Ishikawa (cell line): ENCODE measurements at regions not wholly inside any gene's neighbourhood (a gene's known extent, or its start where the extent isn't known, plus 50 kb on each side); places are given as distances from the start of the nearest gene placed in this dataset.
A peak's percentile ranks its signal among the peaks of the same experiment; 100 is the strongest.

Experiments
- CEBPB ChIP-seq: IDR thresholded peaks from 2 replicates; pipeline ENCODE4 v1.6.1; 2012
- CREB1 ChIP-seq: IDR thresholded peaks from 2 replicates; pipeline ENCODE4 v1.6.1; 2012; ENCODE audit warnings: low read depth
- EGR1 ChIP-seq: IDR thresholded peaks from 2 replicates; pipeline ENCODE4 v1.6.1; 2012
- EP300 ChIP-seq: IDR thresholded peaks from 2 replicates; pipeline ENCODE4 v1.6.1; 2012; ENCODE audit warnings: borderline replicate concordance
- FOXM1 ChIP-seq: IDR thresholded peaks from 2 replicates; pipeline ENCODE4 v1.6.1; 2012; ENCODE audit warnings: low read depth, borderline replicate concordance
- NFIC ChIP-seq: IDR thresholded peaks from 2 replicates; pipeline ENCODE4 v1.6.1; 2012
- RAD21 ChIP-seq: IDR thresholded peaks from 2 replicates; pipeline ENCODE4 v1.6.1; 2012; ENCODE audit warnings: low read depth
- TAF1 ChIP-seq: IDR thresholded peaks from 2 replicates; pipeline ENCODE4 v1.6.1; 2012; ENCODE audit warnings: low read depth, mild to moderate bottlenecking
- TCF12 ChIP-seq: IDR thresholded peaks from 2 replicates; pipeline ENCODE4 v1.6.1; 2012; ENCODE audit warnings: low read depth
- TEAD4 ChIP-seq: IDR thresholded peaks from 2 replicates; pipeline ENCODE4 v1.6.1; 2012
- YY1 ChIP-seq: IDR thresholded peaks from 2 replicates; pipeline ENCODE4 v1.6.1; 2012; ENCODE audit warnings: low read depth
- ZBTB7A ChIP-seq: IDR thresholded peaks from 2 replicates; pipeline ENCODE4 v1.6.1; 2012; ENCODE audit warnings: low read depth
- TF ChIP-seq, protein P1 (sequence below): IDR thresholded peaks from 2 replicates; pipeline ENCODE4 v1.6.1; 2012
- TF ChIP-seq, protein P2 (sequence below): IDR thresholded peaks from 2 replicates; pipeline ENCODE4 v1.6.1; 2012; ENCODE audit warnings: low read depth, mild to moderate bottlenecking
- TF ChIP-seq, protein P3 (sequence below): IDR thresholded peaks from 2 replicates; pipeline ENCODE4 v1.6.1; 2012

DNA sequence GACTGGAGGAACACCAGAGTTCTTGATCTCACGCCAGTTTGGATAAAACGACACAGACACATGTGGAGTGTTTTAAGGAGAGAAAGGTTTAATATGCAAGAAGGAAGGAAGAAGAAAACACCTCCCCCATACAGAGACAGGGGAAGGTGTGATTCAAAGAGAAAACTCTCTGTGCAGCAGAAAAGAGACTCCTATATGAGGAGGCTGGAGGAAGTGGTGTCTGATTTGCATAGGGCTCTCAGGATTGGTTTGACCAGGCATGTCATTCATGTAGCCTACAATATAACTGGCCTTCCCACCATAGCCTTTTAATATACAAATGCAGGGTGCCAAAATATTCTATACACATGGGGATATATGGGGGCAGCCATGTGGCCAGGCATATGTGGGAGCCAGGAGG is 1386.5 kb downstream of the RPIA start:
- TF ChIP-seq RAD21 (no peak), NFIC (no peak), TCF12 (no peak), CREB1 (no peak), EP300 (no peak)

DNA sequence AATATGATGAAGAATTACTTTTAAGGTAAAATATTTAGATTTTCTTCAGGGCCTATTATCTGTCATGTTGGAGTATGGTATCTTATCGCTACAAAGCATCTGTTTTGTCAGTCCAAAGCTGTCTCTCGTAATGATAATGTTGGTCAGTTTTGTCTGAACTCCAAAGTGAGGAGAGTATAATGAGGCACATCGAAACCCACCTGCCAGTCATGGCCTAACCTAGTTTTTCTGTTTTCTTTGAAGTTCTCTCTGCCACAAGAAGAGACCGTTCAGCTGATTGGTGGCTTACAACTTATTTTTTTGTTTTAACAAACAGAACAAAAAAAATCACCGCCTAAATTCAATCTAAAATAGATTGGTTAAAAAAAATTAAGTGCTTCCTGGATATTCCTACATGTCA is 1387.9 kb downstream of the RPIA start:
- TF ChIP-seq NFIC = no peak
- TF ChIP-seq CREB1 = no peak
- TF ChIP-seq, protein P1, sequence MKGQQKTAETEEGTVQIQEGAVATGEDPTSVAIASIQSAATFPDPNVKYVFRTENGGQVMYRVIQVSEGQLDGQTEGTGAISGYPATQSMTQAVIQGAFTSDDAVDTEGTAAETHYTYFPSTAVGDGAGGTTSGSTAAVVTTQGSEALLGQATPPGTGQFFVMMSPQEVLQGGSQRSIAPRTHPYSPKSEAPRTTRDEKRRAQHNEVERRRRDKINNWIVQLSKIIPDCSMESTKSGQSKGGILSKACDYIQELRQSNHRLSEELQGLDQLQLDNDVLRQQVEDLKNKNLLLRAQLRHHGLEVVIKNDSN = no peak
- TF ChIP-seq TEAD4 = no peak
- TF ChIP-seq, protein P2, sequence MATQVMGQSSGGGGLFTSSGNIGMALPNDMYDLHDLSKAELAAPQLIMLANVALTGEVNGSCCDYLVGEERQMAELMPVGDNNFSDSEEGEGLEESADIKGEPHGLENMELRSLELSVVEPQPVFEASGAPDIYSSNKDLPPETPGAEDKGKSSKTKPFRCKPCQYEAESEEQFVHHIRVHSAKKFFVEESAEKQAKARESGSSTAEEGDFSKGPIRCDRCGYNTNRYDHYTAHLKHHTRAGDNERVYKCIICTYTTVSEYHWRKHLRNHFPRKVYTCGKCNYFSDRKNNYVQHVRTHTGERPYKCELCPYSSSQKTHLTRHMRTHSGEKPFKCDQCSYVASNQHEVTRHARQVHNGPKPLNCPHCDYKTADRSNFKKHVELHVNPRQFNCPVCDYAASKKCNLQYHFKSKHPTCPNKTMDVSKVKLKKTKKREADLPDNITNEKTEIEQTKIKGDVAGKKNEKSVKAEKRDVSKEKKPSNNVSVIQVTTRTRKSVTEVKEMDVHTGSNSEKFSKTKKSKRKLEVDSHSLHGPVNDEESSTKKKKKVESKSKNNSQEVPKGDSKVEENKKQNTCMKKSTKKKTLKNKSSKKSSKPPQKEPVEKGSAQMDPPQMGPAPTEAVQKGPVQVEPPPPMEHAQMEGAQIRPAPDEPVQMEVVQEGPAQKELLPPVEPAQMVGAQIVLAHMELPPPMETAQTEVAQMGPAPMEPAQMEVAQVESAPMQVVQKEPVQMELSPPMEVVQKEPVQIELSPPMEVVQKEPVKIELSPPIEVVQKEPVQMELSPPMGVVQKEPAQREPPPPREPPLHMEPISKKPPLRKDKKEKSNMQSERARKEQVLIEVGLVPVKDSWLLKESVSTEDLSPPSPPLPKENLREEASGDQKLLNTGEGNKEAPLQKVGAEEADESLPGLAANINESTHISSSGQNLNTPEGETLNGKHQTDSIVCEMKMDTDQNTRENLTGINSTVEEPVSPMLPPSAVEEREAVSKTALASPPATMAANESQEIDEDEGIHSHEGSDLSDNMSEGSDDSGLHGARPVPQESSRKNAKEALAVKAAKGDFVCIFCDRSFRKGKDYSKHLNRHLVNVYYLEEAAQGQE = no peak
- TF ChIP-seq RAD21 = no peak
- no peak for TF ChIP-seq EGR1
- no peak for TF ChIP-seq ZBTB7A
- TF ChIP-seq EP300 = no peak
- no peak for TF ChIP-seq TAF1
- TF ChIP-seq TCF12 = no peak
- TF ChIP-seq FOXM1 = no peak
- TF ChIP-seq, protein P3, sequence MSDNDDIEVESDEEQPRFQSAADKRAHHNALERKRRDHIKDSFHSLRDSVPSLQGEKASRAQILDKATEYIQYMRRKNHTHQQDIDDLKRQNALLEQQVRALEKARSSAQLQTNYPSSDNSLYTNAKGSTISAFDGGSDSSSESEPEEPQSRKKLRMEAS = no peak
- TF ChIP-seq YY1 = no peak
- TF ChIP-seq CEBPB = no peak

DNA sequence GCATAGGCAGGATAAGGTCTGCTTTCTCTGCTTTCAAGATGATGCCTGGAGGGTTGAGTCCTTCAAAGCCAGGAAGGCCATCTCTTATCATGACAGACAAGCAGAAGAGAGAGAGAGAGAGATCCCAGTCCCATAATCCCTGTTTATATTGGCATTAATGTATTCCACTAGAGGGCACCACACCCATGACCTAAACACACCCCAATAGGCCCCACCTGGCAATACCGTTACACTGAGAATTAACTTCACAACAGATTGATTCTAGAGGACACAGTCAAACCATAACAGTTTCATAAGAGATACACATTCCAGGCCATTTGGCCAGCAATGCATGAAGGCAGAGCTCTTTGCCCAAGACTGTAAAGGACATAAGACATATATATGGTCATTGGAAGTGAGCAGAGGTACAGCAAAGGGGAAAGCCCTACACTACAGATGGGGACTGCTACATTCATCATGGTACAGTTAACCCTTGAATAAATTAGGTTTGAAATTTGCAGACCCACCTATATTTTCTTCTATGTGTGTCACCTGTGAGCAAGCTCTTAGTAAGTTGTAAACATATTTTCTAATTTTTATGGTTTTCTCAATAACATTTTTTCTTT is 1516.1 kb downstream of the RPIA start:
- TF ChIP-seq, protein P2 = no peak
- TF ChIP-seq, protein P3 = no peak
- peak; percentile 36; the same call in 1 of the 2 replicates for TF ChIP-seq RAD21

DNA sequence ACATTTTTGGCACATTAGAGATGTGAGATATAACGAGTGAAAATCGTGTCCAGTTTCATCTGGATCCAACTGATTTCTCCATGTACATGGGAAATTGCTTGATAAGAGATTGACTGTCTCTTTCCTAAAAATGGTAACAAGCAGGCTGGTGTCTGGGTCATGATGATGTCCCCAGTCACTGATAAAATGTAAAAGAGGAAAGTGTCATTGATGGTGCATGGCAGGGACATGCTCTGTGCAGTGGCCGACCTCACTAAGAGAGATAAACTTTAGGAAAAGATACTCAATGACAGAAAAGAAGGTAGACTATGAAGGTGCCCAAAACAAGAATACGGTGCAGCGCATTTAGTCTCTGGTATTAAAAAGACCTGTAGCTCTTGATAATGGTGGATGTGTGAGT is 1517.5 kb downstream of the RPIA start:
- TF ChIP-seq, protein P2 = no peak
- TF ChIP-seq ZBTB7A = no peak
- no peak for TF ChIP-seq CEBPB
- TF ChIP-seq, protein P1 = no peak
- no peak for TF ChIP-seq CREB1
- no peak for TF ChIP-seq RAD21
- TF ChIP-seq TCF12 = no peak
- TF ChIP-seq TAF1 = no peak
- no peak for TF ChIP-seq YY1

DNA sequence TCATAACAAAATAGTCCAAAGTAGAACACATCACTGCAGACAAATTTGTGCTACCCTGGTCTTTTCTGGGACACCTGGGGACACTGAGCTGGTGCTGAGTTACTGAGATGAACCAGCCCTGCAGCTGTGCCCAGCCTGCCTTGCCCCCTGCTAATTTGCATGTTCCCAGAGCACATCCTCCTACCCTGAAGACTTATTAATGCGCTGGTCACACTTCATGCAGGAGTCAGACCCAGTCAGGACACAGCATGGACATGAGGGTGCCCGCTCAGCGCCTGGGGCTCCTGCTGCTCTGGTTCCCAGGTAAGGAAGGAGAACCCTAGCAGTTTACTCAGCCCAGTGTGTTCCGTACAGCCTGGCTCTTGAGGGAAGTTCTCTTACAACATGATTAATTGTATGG is 1518.3 kb downstream of the RPIA start:
- TF ChIP-seq TEAD4 (no peak), RAD21 (no peak), TAF1 (no peak), CREB1 (no peak), EGR1 (no peak), ZBTB7A (no peak), NFIC (no peak), TCF12 (no peak), EP300 (no peak), FOXM1 (no peak), CEBPB (no peak), YY1 (no peak)
- TF ChIP-seq, protein P1 = no peak
- TF ChIP-seq, protein P3 = no peak
- TF ChIP-seq, protein P2 = no peak
